T-helper 17 cell (primary cell): ENCODE measurements at regions not wholly inside any gene's neighbourhood (a gene's known extent, or its start where the extent isn't known, plus 50 kb on each side); places are given as distances from the start of the nearest gene placed in this dataset.

Experiments
- ATAC-seq: fragments of 150-1000 bp; cut with Tn5 transposase; 2 replicates; pipeline ENCODE4 v1.10.0; 2021; ENCODE audit warnings: mild to moderate bottlenecking, moderate library complexity
- DNase-seq, 3 donors: peaks; one replicate each; pipeline versions ENCODE4 v3.0.0 to v3.0.0-alpha.2; 2020 to 2021
- H3K9me3 ChIP-seq: one replicate; pipeline ENCODE4 v1.7.0; 2013; ENCODE audit warnings: low read length, mild to moderate bottlenecking; ENCODE audit not compliant: control insufficient read depth, poor library complexity, severe bottlenecking
- H3K27ac Mint-ChIP-seq: one replicate; pipeline ENCODE4 v1.8.0; 2022; ENCODE audit warnings: mild to moderate bottlenecking, moderate library complexity, mixed read lengths
- H3K27me3 Mint-ChIP-seq: one replicate; pipeline ENCODE4 v1.8.0; 2022; ENCODE audit warnings: mixed read lengths
- H3K36me3 Mint-ChIP-seq: one replicate; pipeline ENCODE4 v1.8.0; 2022; ENCODE audit warnings: low read depth, mixed read lengths
- H3K4me1 Mint-ChIP-seq: one replicate; pipeline ENCODE4 v1.8.0; 2022; ENCODE audit warnings: mild to moderate bottlenecking, mixed read lengths
- H3K4me3 Mint-ChIP-seq: one replicate; pipeline ENCODE4 v1.8.0; 2022; ENCODE audit warnings: mild to moderate bottlenecking, moderate library complexity, mixed read lengths

- peaks cover 28% of the 10 kb centered on the region for H3K27me3 Mint-ChIP-seq
- no peak overlapping the region for H3K27ac Mint-ChIP-seq
- H3K36me3 Mint-ChIP-seq: peaks cover 2% of the 10 kb centered on the region
- H3K4me3 Mint-ChIP-seq: no peak overlapping the region
- ATAC-seq (peak; percentile 99), DNase-seq (peak in 1 of 3 donors; percentile 43)
- H3K9me3 ChIP-seq: no peaks in the 10 kb centered on the region
- peaks cover 2% of the 10 kb centered on the region for H3K4me1 Mint-ChIP-seq
Observed at GRCh38 chr4:145234091-145234706, 53.8 kb upstream of the OTUD4 start.

DNA sequence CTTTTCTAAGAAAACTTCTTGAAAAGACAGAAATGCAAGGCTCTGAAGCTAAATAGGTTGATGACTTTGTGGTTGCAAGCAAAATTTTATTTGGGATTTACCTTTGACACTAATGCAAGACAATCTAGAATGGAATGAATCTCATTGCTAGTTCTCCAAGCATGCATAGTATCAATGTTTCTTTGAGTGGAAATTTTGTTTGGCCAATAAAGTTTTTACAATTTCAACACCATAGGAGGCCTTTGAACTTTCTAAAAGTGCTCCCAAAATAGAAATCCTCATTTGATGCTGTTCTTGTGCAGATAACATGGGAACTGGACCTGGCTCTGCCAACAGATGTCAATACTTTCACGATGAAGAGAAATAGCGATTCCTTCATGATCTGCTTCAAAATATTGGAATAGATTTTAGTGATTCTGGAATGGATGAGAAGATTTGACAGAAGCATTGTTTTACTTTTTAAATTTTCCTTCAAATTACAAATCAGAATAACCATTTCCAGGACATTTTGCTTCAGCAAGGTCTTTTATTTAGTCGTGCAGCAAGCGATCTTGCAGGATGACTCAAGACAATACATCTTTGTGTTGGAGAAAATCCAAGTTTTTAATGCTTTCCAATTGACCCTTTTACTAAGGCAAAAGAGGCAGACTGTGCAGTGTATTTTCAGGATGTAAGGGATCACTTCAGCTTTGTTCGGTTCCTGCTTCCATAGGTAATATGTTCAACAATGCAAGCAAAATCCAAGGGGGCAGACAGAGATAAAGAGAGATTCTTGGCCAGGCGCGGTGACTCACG is 51.7 kb upstream of the OTUD4 start:
- H3K9me3 ChIP-seq: no peaks in the 10 kb centered on the region
- ATAC-seq (no peak), DNase-seq (no peak)
- Mint-ChIP-seq H3K36me3 (peaks cover 2% of the 10 kb centered on the region), H3K27ac (no peak overlapping the region), H3K4me3 (no peak overlapping the region), H3K4me1 (peaks cover 2% of the 10 kb centered on the region), H3K27me3 (peaks cover 32% of the 10 kb centered on the region)

GRCh38 chr4:145230726-145231125 is 50.3 kb upstream of the OTUD4 start:
- DNase-seq: no peak
- Mint-ChIP-seq H3K27ac (no peak overlapping the region), H3K4me1 (no peaks in the 10 kb centered on the region), H3K36me3 (peaks cover 2% of the 10 kb centered on the region), H3K27me3 (peaks cover 26% of the 10 kb centered on the region), H3K4me3 (no peak overlapping the region)
- no peak for ATAC-seq
- H3K9me3 ChIP-seq: no peaks in the 10 kb centered on the region
